ENCODE measurements at regions not wholly inside any gene's neighbourhood (a gene's known extent, or its start where the extent isn't known, plus 50 kb on each side); places are given as distances from the start of the nearest gene placed in this dataset.

DNA sequence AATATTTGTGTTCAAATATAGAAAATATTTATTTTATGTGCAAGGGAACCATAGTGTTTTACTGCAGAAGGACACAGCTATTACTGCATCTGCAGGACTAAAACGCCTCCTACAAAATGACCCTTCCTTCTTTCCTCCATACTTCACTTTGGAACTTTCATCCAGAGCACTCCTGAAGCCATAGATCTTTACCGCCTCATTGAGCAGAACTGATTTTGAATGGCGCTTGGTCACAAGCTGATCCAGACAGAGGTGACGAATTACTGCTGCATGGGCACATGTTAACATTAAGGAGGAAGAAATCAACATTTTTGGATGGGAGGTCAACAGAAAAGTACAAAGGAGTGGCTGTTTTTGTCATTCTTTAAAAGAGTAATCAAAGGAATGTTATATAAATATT lies 931.6 kb downstream of the NCAM2 start:
- no peak for TF ChIP-seq CTCF (IDR thresholded peaks at IDR 0.05; ENCODE audit: low read depth, low read length)
- no peak for DNase-seq (ENCODE audit: extremely low read depth, low read depth)

DNA sequence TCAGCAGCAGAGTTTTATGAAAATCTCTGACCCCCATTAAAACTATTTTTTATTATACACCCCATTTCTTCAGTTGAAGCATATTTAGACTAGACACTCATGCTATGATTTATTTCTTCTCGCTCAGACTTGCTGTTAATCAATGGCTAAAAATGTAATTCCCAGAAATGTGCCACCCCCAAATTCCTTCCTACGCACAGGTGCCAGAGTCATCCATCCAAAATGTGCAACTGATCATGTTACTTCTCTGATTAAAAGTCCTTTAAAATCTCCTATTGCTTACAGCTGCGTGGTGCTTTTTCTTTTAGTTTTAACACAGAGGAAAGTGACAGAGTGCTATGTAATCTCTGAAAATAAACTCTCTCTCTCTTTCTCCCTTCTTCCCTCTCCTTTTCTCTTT lies 954.4 kb downstream of the NCAM2 start:
- DNase-seq (ENCODE audit: extremely low read depth, low read depth), result no peak
- TF ChIP-seq CTCF (IDR thresholded peaks at IDR 0.05; ENCODE audit: low read depth, low read length), result no peak

DNA sequence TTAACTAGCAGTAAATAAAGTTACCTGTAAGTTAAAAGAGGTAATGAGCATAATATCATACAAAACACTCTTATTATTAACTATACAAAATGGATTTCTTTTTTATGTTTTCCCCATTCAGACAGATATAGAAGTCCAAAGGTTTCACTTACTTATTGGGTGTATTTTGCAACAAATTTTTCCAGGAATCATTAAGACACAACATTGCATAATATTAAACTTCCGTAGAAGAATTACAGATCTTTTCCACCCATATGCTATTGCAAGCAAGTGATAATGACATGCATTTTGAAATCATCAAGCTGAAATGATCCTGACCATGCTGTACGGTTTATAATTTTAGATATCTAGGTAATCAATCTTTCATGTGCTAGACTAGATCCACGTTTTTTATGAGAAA lies 957.0 kb downstream of the NCAM2 start:
- DNase-seq (ENCODE audit: extremely low read depth, low read depth), result no peak
- TF ChIP-seq CTCF (IDR thresholded peaks at IDR 0.05; ENCODE audit: low read depth, low read length), result no peak

GRCh38 chr21:21957490-21957889 lies 959.3 kb downstream of the NCAM2 start:
- no peak for TF ChIP-seq CTCF (IDR thresholded peaks at IDR 0.05; ENCODE audit: low read depth, low read length)
- no peak for DNase-seq (ENCODE audit: extremely low read depth, low read depth)

DNA sequence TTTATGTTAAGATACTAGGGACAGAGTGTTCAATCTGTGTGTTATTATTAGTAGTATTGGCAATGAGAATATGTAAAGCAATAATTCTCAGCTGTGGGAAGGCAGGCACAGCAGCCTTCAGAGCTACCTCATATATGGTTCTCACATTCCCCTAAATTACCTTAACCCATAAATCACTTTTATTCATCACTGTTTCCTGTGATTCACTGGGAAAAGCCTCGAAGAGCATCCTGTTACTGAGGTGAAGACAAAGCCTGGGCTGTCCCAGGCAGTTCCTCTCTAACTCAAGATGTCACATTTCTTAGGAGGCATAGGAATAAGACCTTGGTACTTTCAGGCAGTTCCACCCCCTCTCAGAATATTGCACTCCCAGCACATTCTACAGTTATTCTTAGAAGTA lies 965.7 kb downstream of the NCAM2 start:
- no peak for TF ChIP-seq CTCF (IDR thresholded peaks at IDR 0.05; ENCODE audit: low read depth, low read length)
- no peak for DNase-seq (ENCODE audit: extremely low read depth, low read depth)

GRCh38 chr21:21968810-21969209 lies 970.6 kb downstream of the NCAM2 start:
- TF ChIP-seq CTCF (IDR thresholded peaks at IDR 0.05; ENCODE audit: low read depth, low read length), result no peak
- no peak for DNase-seq (ENCODE audit: extremely low read depth, low read depth)

DNA sequence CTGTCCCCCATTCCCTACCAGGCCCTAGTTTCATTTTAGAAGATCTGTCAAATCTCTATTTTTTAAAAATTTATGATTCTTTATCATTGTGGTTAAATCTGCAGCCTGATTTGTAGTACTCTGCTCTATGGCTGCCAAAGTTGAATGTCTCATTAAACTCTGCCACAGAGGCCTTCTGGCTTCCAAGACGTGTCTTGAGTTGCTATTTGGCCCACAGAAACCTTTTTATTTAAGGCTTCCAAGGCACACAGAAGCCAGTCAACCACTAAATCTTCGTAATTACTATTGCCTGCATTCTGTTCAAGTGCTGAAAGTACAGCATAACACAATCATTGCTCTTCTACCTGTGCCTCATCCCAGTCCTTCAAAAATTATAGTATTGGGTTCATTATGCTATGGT lies 971.0 kb downstream of the NCAM2 start:
- TF ChIP-seq CTCF (IDR thresholded peaks at IDR 0.05; ENCODE audit: low read depth, low read length), result no peak

More for the DNA sequence above, 971.0 kb downstream of the NCAM2 start:
- DNase-seq (ENCODE audit: extremely low read depth, low read depth), result no peak
